A549 (cell line): ENCODE measurements at regions not wholly inside any gene's neighbourhood (a gene's known extent, or its start where the extent isn't known, plus 50 kb on each side); places are given as distances from the start of the nearest gene placed in this dataset.

Experiments
- ATAC-seq, 2 experiments: fragments of 200-7000 bp in 1 of 2; fragments of >200 bp in 1 of 2; cut with Nextera tagmentation in 1 of 2; cut with Tn5 transposase in 1 of 2; 3 replicates each; pipeline versions ENCODE4 v1.8.0 to v1.9.1; 2018 to 2020; ENCODE audit warnings: mild to moderate bottlenecking in 1 of 2, moderate library complexity in 1 of 2
- CTCF ChIA-PET: fragments of 300-600 bp; sonication (Branson Sonifier 250); formaldehyde crosslinking; extraction: SDS; loops from one replicate; lab custom pipeline; 2021; ENCODE audit warnings: antibody characterized with exemption, inconsistent platforms; lab: Yijun Ruan, JAX
- POLR2A ChIA-PET: fragments of 350-600 bp; formaldehyde crosslinking; extraction: SDS; loops from one replicate; lab custom pipeline; 2021; ENCODE audit warnings: antibody characterized with exemption, inconsistent platforms; lab: Yijun Ruan, JAX
- DNase-seq, 2 experiments: peaks; one replicate each; pipeline versions ENCODE4 v3.0.0 to v3.0.0-alpha.2; 2011 to 2016; ENCODE audit warnings: low read depth in 1 of 2, low spot score in 1 of 2
- FAIRE-seq: peaks from 2 replicates; lab custom pipeline; 2011; peaks lifted over from hg19 to GRCh38; lab: Jason Lieb, UNC
- H3K27ac ChIP-seq, 2 experiments: fragments of >200 bp; sonication (Bioruptor Twin); formaldehyde crosslinking; 3 replicates each; pipeline ENCODE4 v1.5.1; 2016 to 2017
- H3K4me1 ChIP-seq: fragments of >200 bp; sonication (Bioruptor Twin); formaldehyde crosslinking; 3 replicates; pipeline ENCODE4 v1.6.1; 2016
- H3K4me2 ChIP-seq: fragments of >200 bp; sonication (Bioruptor Twin); formaldehyde crosslinking; 3 replicates; pipeline ENCODE4 v1.6.1; 2016
- H3K4me3 ChIP-seq: fragments of >200 bp; sonication (Bioruptor Twin); formaldehyde crosslinking; 3 replicates; pipeline ENCODE4 v1.5.1; 2016
- H3K9me3 ChIP-seq: fragments of >200 bp; sonication (Bioruptor Twin); formaldehyde crosslinking; 3 replicates; pipeline ENCODE4 v1.6.1; 2016
- BHLHE40 ChIP-seq: IDR thresholded peaks from 2 replicates; pipeline ENCODE4 v1.6.1; 2012; ENCODE audit warnings: low read depth, low read length, inconsistent platforms
- CBX2 ChIP-seq: fragments of 200-600 bp; sonication (generic); IDR thresholded peaks from 2 replicates; pipeline ENCODE4 v1.6.1; 2016; ENCODE audit warnings: low read depth, mild to moderate bottlenecking, borderline replicate concordance
- CBX8 ChIP-seq: fragments of 200-600 bp; sonication (generic); IDR thresholded peaks from 2 replicates; pipeline ENCODE4 v1.6.1; 2016
- CHD2 ChIP-seq: fragments of 150-350 bp; IDR thresholded peaks from 2 replicates; pipeline ENCODE4 v1.6.1; 2014; ENCODE audit warnings: low read length; ENCODE audit not compliant: partially characterized antibody
- CHD4 ChIP-seq: fragments of 200-600 bp; sonication (generic); IDR thresholded peaks from 2 replicates; pipeline ENCODE4 v1.6.1; 2016; ENCODE audit warnings: antibody characterized with exemption, mild to moderate bottlenecking, borderline replicate concordance
- EHF ChIP-seq: fragments of 250-450 bp; sonication (Bioruptor Pico); IDR thresholded peaks from 2 replicates; pipeline ENCODE4 v1.5.0; 2020; ENCODE audit warnings: mild to moderate bottlenecking
- EP300 ChIP-seq, 2 experiments: fragments of >200 bp; sonication (Bioruptor Twin); formaldehyde crosslinking; IDR thresholded peaks; 2 replicates in 1 of 2; 3 replicates in 1 of 2; pipeline ENCODE4 v1.6.1; 2016 to 2017
- GATA3 ChIP-seq: IDR thresholded peaks from 2 replicates; pipeline ENCODE4 v1.6.1; 2012; ENCODE audit warnings: borderline replicate concordance
- HEYL ChIP-seq: fragments of 250-450 bp; sonication (Bioruptor Pico); IDR thresholded peaks from 2 replicates; pipeline ENCODE4 v1.8.0; 2021; ENCODE audit warnings: mild to moderate bottlenecking, moderate library complexity
- HOXB5 ChIP-seq: fragments of 250-450 bp; sonication (Bioruptor Pico); IDR thresholded peaks from 2 replicates; pipeline ENCODE4 v1.5.0; 2020; ENCODE audit warnings: mild to moderate bottlenecking, moderate library complexity
- JUNB ChIP-seq: fragments of >200 bp; sonication (Bioruptor Twin); formaldehyde crosslinking; IDR thresholded peaks from 2 replicates; pipeline ENCODE4 v1.6.1; 2016
- KDM1A ChIP-seq: fragments of 200-600 bp; sonication (generic); IDR thresholded peaks from 2 replicates; pipeline ENCODE4 v1.6.1; 2016; ENCODE audit warnings: low read depth, mild to moderate bottlenecking
- NFE2L2 ChIP-seq: fragments of 150-350 bp; conservative IDR thresholded peaks from 2 replicates; pipeline ENCODE4 v1.6.1; 2014; ENCODE audit warnings: low read length
- RCOR1 ChIP-seq: fragments of 150-350 bp; IDR thresholded peaks from 2 replicates; pipeline ENCODE4 v1.6.1; 2014; ENCODE audit warnings: antibody characterized with exemption, low read length, low read depth
- RFX5 ChIP-seq: fragments of 450-650 bp; IDR thresholded peaks from 2 replicates; pipeline ENCODE4 v1.7.1; 2014; ENCODE audit warnings: antibody characterized with exemption, mild to moderate bottlenecking, moderate library complexity
- SMC3 ChIP-seq: fragments of >200 bp; sonication (Bioruptor Twin); formaldehyde crosslinking; IDR thresholded peaks from 3 replicates; pipeline ENCODE4 v1.6.1; 2018; ENCODE audit warnings: inconsistent platforms
- ZSCAN20 ChIP-seq: fragments of 250-450 bp; sonication (Bioruptor Pico); IDR thresholded peaks from 2 replicates; pipeline ENCODE4 v1.8.0; 2022; ENCODE audit warnings: mild to moderate bottlenecking, moderate library complexity
- WGBS: methylation state at CpG from one replicate; pipeline ENCODE4 v1.1.6; 2017; ENCODE audit errors: missing lambda C conversion rate; 5-methylcytosine and 5-hydroxymethylcytosine counted together
- TF ChIP-seq, protein P1 (sequence below): fragments of 250-450 bp; sonication (Bioruptor Pico); IDR thresholded peaks from 2 replicates; pipeline ENCODE4 v1.5.0; 2020; ENCODE audit warnings: low read depth, mild to moderate bottlenecking, moderate library complexity
- TF ChIP-seq, protein P2 (sequence below): fragments of >200 bp; sonication (Bioruptor Twin); formaldehyde crosslinking; IDR thresholded peaks from 3 replicates; pipeline ENCODE4 v1.6.1; 2016
- TF ChIP-seq, protein P3 (sequence below): fragments of 200-600 bp; sonication (generic); IDR thresholded peaks from 2 replicates; pipeline ENCODE4 v1.6.1; 2016; ENCODE audit warnings: antibody characterized with exemption, mild to moderate bottlenecking, moderate library complexity
- TF ChIP-seq, protein P4 (sequence below): fragments of 250-450 bp; sonication (Bioruptor Pico); IDR thresholded peaks from 2 replicates; pipeline ENCODE4 v1.5.0; 2021; ENCODE audit warnings: mild to moderate bottlenecking, moderate library complexity, borderline replicate concordance
- TF ChIP-seq, protein P5 (sequence below): IDR thresholded peaks from 2 replicates; pipeline ENCODE4 v1.6.1; 2012; ENCODE audit warnings: low read depth, borderline replicate concordance

DNA sequence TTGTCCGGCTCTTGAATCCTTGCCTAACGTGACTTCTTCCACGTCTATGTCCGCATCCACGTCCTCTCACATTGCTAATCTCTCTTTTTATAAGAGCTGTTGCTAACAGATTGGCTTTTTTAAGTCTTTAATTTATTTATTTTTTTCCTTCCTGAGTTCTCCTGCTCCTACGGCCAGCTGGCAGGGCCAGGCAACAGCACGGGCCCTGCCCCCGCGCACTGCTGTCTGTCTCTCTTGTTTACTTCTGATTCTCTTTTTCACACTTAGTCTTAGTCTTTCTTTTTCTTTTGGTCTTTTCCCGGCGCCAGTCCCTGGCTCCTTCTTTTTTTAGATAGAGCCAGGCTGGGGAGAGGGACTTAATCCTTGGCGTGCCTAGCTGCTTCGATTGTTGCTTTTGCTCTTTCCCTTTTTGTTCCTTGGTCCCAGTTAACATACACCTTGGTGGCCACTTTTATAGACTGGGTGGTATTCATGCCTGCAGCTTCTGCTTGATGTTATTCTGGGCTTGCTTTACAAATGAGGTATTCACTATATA lies 53.2 kb upstream of the RBMX start:
- 90% methylated on average over 13 of the region's 13 CpGs for WGBS
- ChIA-PET POLR2A (no interaction called here), CTCF (interaction anchor here (0.9 to 1.0 kb wide), 2 partner anchors 10 to 239 kb away, joined by 3 read pairs; no protein-coding TSS in a partner anchor)
- no peaks in the 10 kb centered on the region for H3K9me3 ChIP-seq
- no peak for FAIRE-seq
- no peak for ATAC-seq
- H3K4me3 ChIP-seq: no peak overlapping the region
- DNase-seq: no peak
- no peak overlapping the region for H3K27ac ChIP-seq
- H3K4me2 ChIP-seq: no peak overlapping the region
- TF ChIP-seq HEYL (CRISPR knock-in tag) (no peak), EHF (CRISPR knock-in tag) (no peak), JUNB (no peak), SMC3 (no peak), BHLHE40 (no peak), KDM1A (no peak), RCOR1 (no peak), RFX5 (no peak), NFE2L2 (no peak), GATA3 (no peak)
- TF ChIP-seq, protein P1, sequence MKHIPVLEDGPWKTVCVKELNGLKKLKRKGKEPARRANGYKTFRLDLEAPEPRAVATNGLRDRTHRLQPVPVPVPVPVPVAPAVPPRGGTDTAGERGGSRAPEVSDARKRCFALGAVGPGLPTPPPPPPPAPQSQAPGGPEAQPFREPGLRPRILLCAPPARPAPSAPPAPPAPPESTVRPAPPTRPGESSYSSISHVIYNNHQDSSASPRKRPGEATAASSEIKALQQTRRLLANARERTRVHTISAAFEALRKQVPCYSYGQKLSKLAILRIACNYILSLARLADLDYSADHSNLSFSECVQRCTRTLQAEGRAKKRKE (CRISPR knock-in tag): no peak
- TF ChIP-seq, protein P2, sequence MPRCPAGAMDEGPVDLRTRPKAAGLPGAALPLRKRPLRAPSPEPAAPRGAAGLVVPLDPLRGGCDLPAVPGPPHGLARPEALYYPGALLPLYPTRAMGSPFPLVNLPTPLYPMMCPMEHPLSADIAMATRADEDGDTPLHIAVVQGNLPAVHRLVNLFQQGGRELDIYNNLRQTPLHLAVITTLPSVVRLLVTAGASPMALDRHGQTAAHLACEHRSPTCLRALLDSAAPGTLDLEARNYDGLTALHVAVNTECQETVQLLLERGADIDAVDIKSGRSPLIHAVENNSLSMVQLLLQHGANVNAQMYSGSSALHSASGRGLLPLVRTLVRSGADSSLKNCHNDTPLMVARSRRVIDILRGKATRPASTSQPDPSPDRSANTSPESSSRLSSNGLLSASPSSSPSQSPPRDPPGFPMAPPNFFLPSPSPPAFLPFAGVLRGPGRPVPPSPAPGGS: no peak
- TF ChIP-seq, protein P3, sequence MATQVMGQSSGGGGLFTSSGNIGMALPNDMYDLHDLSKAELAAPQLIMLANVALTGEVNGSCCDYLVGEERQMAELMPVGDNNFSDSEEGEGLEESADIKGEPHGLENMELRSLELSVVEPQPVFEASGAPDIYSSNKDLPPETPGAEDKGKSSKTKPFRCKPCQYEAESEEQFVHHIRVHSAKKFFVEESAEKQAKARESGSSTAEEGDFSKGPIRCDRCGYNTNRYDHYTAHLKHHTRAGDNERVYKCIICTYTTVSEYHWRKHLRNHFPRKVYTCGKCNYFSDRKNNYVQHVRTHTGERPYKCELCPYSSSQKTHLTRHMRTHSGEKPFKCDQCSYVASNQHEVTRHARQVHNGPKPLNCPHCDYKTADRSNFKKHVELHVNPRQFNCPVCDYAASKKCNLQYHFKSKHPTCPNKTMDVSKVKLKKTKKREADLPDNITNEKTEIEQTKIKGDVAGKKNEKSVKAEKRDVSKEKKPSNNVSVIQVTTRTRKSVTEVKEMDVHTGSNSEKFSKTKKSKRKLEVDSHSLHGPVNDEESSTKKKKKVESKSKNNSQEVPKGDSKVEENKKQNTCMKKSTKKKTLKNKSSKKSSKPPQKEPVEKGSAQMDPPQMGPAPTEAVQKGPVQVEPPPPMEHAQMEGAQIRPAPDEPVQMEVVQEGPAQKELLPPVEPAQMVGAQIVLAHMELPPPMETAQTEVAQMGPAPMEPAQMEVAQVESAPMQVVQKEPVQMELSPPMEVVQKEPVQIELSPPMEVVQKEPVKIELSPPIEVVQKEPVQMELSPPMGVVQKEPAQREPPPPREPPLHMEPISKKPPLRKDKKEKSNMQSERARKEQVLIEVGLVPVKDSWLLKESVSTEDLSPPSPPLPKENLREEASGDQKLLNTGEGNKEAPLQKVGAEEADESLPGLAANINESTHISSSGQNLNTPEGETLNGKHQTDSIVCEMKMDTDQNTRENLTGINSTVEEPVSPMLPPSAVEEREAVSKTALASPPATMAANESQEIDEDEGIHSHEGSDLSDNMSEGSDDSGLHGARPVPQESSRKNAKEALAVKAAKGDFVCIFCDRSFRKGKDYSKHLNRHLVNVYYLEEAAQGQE: no peak
- no peaks in the 10 kb centered on the region for H3K4me1 ChIP-seq

DNA sequence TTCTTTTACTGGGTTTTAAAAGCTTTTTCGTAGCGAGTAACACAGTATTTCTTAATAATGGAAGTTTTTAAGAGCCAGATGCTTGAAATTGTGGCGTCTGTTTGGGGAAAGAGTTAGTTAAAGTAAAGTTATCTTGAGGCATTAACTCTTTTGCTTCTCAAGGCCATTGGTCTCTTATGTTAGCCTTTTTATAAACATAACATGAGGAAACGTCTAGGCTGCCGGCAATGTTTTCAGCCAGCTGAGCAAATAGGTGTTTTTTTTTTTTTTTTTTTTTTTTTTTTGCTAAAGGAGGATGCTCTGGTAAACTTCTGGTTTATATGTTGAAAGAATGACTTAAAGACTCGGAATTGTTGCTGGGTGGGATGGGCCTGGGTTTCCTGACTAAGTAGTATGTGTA lies 51.1 kb upstream of the RBMX start:
- Histone ChIP-seq H3K4me3 (no peak overlapping the region), H3K4me1 (no peaks in the 10 kb centered on the region), H3K9me3 (no peaks in the 10 kb centered on the region), H3K27ac (no peak overlapping the region), H3K4me2 (no peak overlapping the region)
- POLR2A ChIA-PET: no interaction called here
- TF ChIP-seq CBX2 (no peak), CHD4 (no peak), ZSCAN20 (no peak), CHD2 (no peak), HEYL (CRISPR knock-in tag) (no peak), HOXB5 (CRISPR knock-in tag) (no peak), CBX8 (no peak), EP300 (IDR thresholded peaks at IDR 0.05) (no peak)
- TF ChIP-seq, protein P2: no peak
- TF ChIP-seq, protein P4, sequence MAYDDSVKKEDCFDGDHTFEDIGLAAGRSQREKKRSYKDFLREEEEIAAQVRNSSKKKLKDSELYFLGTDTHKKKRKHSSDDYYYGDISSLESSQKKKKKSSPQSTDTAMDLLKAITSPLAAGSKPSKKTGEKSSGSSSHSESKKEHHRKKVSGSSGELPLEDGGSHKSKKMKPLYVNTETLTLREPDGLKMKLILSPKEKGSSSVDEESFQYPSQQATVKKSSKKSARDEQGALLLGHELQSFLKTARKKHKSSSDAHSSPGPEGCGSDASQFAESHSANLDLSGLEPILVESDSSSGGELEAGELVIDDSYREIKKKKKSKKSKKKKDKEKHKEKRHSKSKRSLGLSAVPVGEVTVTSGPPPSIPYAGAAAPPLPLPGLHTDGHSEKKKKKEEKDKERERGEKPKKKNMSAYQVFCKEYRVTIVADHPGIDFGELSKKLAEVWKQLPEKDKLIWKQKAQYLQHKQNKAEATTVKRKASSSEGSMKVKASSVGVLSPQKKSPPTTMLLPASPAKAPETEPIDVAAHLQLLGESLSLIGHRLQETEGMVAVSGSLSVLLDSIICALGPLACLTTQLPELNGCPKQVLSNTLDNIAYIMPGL (CRISPR knock-in tag): no peak
- TF ChIP-seq, protein P5, sequence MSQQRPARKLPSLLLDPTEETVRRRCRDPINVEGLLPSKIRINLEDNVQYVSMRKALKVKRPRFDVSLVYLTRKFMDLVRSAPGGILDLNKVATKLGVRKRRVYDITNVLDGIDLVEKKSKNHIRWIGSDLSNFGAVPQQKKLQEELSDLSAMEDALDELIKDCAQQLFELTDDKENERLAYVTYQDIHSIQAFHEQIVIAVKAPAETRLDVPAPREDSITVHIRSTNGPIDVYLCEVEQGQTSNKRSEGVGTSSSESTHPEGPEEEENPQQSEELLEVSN: no peak
- 79% methylated on average over 6 of the region's 6 CpGs for WGBS
- FAIRE-seq (no peak), DNase-seq (no peak), ATAC-seq (no peak)
- CTCF ChIA-PET: no interaction called here
